Uterus (tissue), 2 donors: ENCODE measurements at regions not wholly inside any gene's neighbourhood (a gene's known extent, or its start where the extent isn't known, plus 50 kb on each side); places are given as distances from the start of the nearest gene placed in this dataset.

Experiments
- CTCF ChIP-seq, 4 experiments: fragments of 200-600 bp in 2 of 4; fragments of 450-650 bp in 2 of 4; sonication (generic) in 2 of 4; IDR thresholded peaks; one replicate each; pipeline ENCODE4 v1.5.1; 2016 to 2019; ENCODE audit warnings: antibody characterized with exemption in 4 of 4, mild to moderate bottlenecking in 2 of 4, moderate library complexity in 1 of 4
- POLR2A ChIP-seq, 2 donors: fragments of 450-650 bp; IDR thresholded peaks; one replicate each; pipeline ENCODE4 v1.6.1; 2016; ENCODE audit warnings: antibody characterized with exemption in 2 of 2, mild to moderate bottlenecking in 1 of 2, moderate library complexity in 1 of 2

- TF ChIP-seq CTCF (IDR thresholded peaks at IDR 0.05) (no peak), POLR2A (IDR thresholded peaks at IDR 0.05) (no peak)
Observed at GRCh38 chr12:75583355-75583754, 71.9 kb upstream of the KRR1 start.
